ENCODE measurements at regions not wholly inside any gene's neighbourhood (a gene's known extent, or its start where the extent isn't known, plus 50 kb on each side); places are given as distances from the start of the nearest gene placed in this dataset.

- H3K4me1 Mint-ChIP-seq = no peaks in the 10 kb centered on the region
- no peaks in the 10 kb centered on the region for H3K36me3 Mint-ChIP-seq
- H3K4me3 Mint-ChIP-seq = no peak overlapping the region
- H3K9me3 Mint-ChIP-seq = peaks cover 8% of the 10 kb centered on the region
- ATAC-seq = no peak
- peaks cover 11% of the 10 kb centered on the region for H3K27me3 Mint-ChIP-seq
- no peak overlapping the region for H3K27ac Mint-ChIP-seq
These were observed 123.2 kb downstream of the KCNS3 start for GRCh38 chr2:18001671-18002070.

- Mint-ChIP-seq H3K27ac (no peak overlapping the region), H3K4me3 (no peak overlapping the region), H3K9me3 (peaks cover 11% of the 10 kb centered on the region), H3K27me3 (peaks cover 17% of the 10 kb centered on the region), H3K36me3 (no peaks in the 10 kb centered on the region), H3K4me1 (no peaks in the 10 kb centered on the region)
- no peak for ATAC-seq
These were observed 118.5 kb downstream of the KCNS3 start for GRCh38 chr2:17996978-17997377.

GRCh38 chr2:17995593-17995992 is 117.1 kb downstream of the KCNS3 start:
- no peaks in the 10 kb centered on the region for H3K36me3 Mint-ChIP-seq
- H3K27me3 Mint-ChIP-seq = peaks cover 17% of the 10 kb centered on the region
- no peaks in the 10 kb centered on the region for H3K4me1 Mint-ChIP-seq
- H3K27ac Mint-ChIP-seq = no peak overlapping the region
- peaks cover 11% of the 10 kb centered on the region for H3K9me3 Mint-ChIP-seq
- ATAC-seq = no peak
- H3K4me3 Mint-ChIP-seq = no peak overlapping the region
